Ishikawa (cell line): ENCODE measurements at regions not wholly inside any gene's neighbourhood (a gene's known extent, or its start where the extent isn't known, plus 50 kb on each side); places are given as distances from the start of the nearest gene placed in this dataset.

Experiments used
- CEBPB ChIP-seq: IDR thresholded peaks from 2 replicates; pipeline ENCODE4 v1.6.1; 2012
- CREB1 ChIP-seq: IDR thresholded peaks from 2 replicates; pipeline ENCODE4 v1.6.1; 2012; ENCODE audit warnings: low read depth
- EGR1 ChIP-seq: IDR thresholded peaks from 2 replicates; pipeline ENCODE4 v1.6.1; 2012
- EP300 ChIP-seq: IDR thresholded peaks from 2 replicates; pipeline ENCODE4 v1.6.1; 2012; ENCODE audit warnings: borderline replicate concordance
- FOXM1 ChIP-seq: IDR thresholded peaks from 2 replicates; pipeline ENCODE4 v1.6.1; 2012; ENCODE audit warnings: low read depth, borderline replicate concordance
- MAX ChIP-seq: IDR thresholded peaks from 2 replicates; pipeline ENCODE4 v1.6.1; 2012
- NFIC ChIP-seq: IDR thresholded peaks from 2 replicates; pipeline ENCODE4 v1.6.1; 2012
- RAD21 ChIP-seq: IDR thresholded peaks from 2 replicates; pipeline ENCODE4 v1.6.1; 2012; ENCODE audit warnings: low read depth
- REST ChIP-seq: IDR thresholded peaks from 2 replicates; pipeline ENCODE4 v1.6.1; 2012; ENCODE audit warnings: low read depth, mild to moderate bottlenecking
- TAF1 ChIP-seq: IDR thresholded peaks from 2 replicates; pipeline ENCODE4 v1.6.1; 2012; ENCODE audit warnings: low read depth, mild to moderate bottlenecking
- TCF12 ChIP-seq: IDR thresholded peaks from 2 replicates; pipeline ENCODE4 v1.6.1; 2012; ENCODE audit warnings: low read depth
- TEAD4 ChIP-seq: IDR thresholded peaks from 2 replicates; pipeline ENCODE4 v1.6.1; 2012
- USF1 ChIP-seq: IDR thresholded peaks from 2 replicates; pipeline ENCODE4 v1.6.1; 2012
- YY1 ChIP-seq: IDR thresholded peaks from 2 replicates; pipeline ENCODE4 v1.6.1; 2012; ENCODE audit warnings: low read depth
- ZBTB7A ChIP-seq: IDR thresholded peaks from 2 replicates; pipeline ENCODE4 v1.6.1; 2012; ENCODE audit warnings: low read depth

- TF ChIP-seq CREB1 (no peak), REST (no peak), RAD21 (no peak), TEAD4 (no peak), TCF12 (no peak), FOXM1 (no peak), TAF1 (no peak), USF1 (no peak), EGR1 (no peak), MAX (no peak), CEBPB (no peak), EP300 (no peak), NFIC (no peak), ZBTB7A (no peak), YY1 (no peak)
Observed at GRCh38 chr2:34663314-34663713, 1064.2 kb upstream of the FAM98A start.

GRCh38 chr2:34660741-34661140 lies 1061.6 kb upstream of the FAM98A start:
- TF ChIP-seq ZBTB7A (no peak), TCF12 (no peak), TAF1 (no peak)

- TF ChIP-seq EGR1: no peak
- no peak for TF ChIP-seq ZBTB7A
- TF ChIP-seq RAD21: no peak
- TF ChIP-seq NFIC: no peak
- no peak for TF ChIP-seq REST
Observed at GRCh38 chr2:34656632-34657031, 1057.5 kb upstream of the FAM98A start.

- TF ChIP-seq REST (peak; percentile 83), TAF1 (no peak)
Observed at GRCh38 chr2:34652636-34653035, 1053.5 kb upstream of the FAM98A start.

GRCh38 chr2:34646901-34647300 lies 1047.8 kb upstream of the FAM98A start:
- no peak for TF ChIP-seq TCF12

- TF ChIP-seq EP300 (no peak), USF1 (no peak), NFIC (no peak), TAF1 (no peak), YY1 (no peak), CREB1 (no peak), FOXM1 (no peak), TCF12 (no peak), TEAD4 (no peak)
Observed at GRCh38 chr2:34632327-34632726, 1033.2 kb upstream of the FAM98A start.
